ENCODE measurements at regions not wholly inside any gene's neighbourhood (a gene's known extent, or its start where the extent isn't known, plus 50 kb on each side); places are given as distances from the start of the nearest gene placed in this dataset.
"Not testable (repeated sequence)": the region's sequence is repeated elsewhere in the genome, so short reads cannot be mapped to it uniquely, and the experiment has no call there.

DNA sequence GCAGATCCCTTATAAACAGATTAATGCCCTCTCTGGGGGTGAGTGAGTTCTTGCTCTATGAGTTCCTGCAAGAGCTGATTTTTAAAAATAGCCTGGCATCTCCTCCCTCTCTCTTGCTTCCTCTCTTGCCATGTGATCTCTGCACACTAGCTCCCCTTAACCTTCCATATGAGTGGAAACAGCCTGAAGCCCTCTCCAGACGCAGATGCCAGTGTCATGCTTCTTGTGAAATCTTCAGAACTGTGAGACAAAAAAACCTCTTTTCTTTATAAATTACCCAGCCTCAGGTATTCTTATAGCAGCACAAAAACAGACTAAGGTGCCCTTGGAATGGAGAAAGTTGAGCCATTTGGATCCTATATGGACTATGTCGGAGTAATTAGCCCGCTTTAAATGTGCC lies 559.7 kb upstream of the CYLC2 start:
- Histone ChIP-seq H3K36me3 (replicated peaks in 1 of 2; ENCODE audit: control insufficient read depth in 2 of 2, insufficient read depth in 2 of 2, low read length in 2 of 2) (no peaks in the 10 kb centered on the region), H3K9me3 (replicated peaks in 1 of 2; ENCODE audit: control insufficient read depth in 2 of 2, insufficient read depth in 1 of 2, low read depth in 1 of 2, low read length in 2 of 2) (no peaks in the 10 kb centered on the region), H4K8ac (ENCODE audit: low read depth, low read length) (no peak overlapping the region), H2BK120ac (ENCODE audit: low read depth, low read length) (no peak overlapping the region), H2BK5ac (ENCODE audit: low read length) (no peak overlapping the region), H2BK12ac (ENCODE audit: low read length) (no peak overlapping the region), H3K4ac (ENCODE audit: low read length) (no peak overlapping the region), H3K18ac (ENCODE audit: low read length) (no peak overlapping the region), H3K4me2 (ENCODE audit: insufficient read depth, low read length, poor library complexity, severe bottlenecking) (no peak overlapping the region), H3K27ac (replicated peaks; ENCODE audit: low read length) (no peak overlapping the region), H3K4me1 (ENCODE audit: control insufficient read depth in 2 of 2, insufficient read depth in 1 of 2, low read depth in 1 of 2, low read length in 2 of 2) (no peaks in the 10 kb centered on the region), H2AK5ac (ENCODE audit: low read depth, low read length) (no peak overlapping the region), H2AFZ (ENCODE audit: low read length) (no peak overlapping the region), H3K9ac (ENCODE audit: low read depth, low read length, poor library complexity) (no peak overlapping the region), H3K14ac (ENCODE audit: low read length) (no peak overlapping the region), H3K4me3 (ENCODE audit: low read length in 2 of 2) (no peak overlapping the region), H2BK15ac (ENCODE audit: low read length) (no peak overlapping the region), H3K27me3 (ENCODE audit: control insufficient read depth in 3 of 3, insufficient read depth in 3 of 3, low read depth in 1 of 3, low read length in 3 of 3) (no peaks in the 10 kb centered on the region), H3K23ac (ENCODE audit: low read depth, low read length, poor library complexity) (no peak overlapping the region), H4K91ac (ENCODE audit: low read depth, low read length, poor library complexity) (no peak overlapping the region), H3K79me1 (ENCODE audit: low read depth, low read length) (no peaks in the 10 kb centered on the region)
- no CpG with 5 or more reads among the region's 3 CpGs for WGBS, 2 donors (ENCODE audit: extremely low coverage in 2 of 2, insufficient read length in 2 of 2, insufficient replicate concordance in 1 of 2)
- DNase-seq (ENCODE audit: low spot score) = no peak

DNA sequence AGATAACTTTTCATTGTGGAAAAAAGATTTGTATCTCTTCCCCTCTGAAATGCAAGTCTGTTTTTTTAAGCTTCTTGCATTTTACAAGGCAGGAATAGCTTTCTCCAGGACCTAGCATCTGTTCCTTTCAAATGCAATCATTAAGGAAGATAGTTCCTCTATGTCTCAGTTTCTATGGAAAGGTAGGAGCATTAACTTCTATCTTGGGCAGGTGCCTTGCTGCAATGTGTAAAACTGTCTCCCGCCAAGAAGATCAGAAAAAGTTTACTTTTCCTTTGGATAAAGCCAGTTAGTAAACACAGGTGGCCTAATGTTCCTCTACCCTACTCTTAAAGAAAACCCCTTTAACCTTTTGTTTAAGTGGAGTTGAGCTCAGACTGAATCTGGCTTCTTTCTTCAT lies 560.6 kb upstream of the CYLC2 start:
- Histone ChIP-seq H3K4me2 (ENCODE audit: insufficient read depth, low read length, poor library complexity, severe bottlenecking) (no peak overlapping the region), H2BK12ac (ENCODE audit: low read length) (no peak overlapping the region), H3K36me3 (replicated peaks in 1 of 2; ENCODE audit: control insufficient read depth in 2 of 2, insufficient read depth in 2 of 2, low read length in 2 of 2) (no peaks in the 10 kb centered on the region), H3K4ac (ENCODE audit: low read length) (no peak overlapping the region), H3K14ac (ENCODE audit: low read length) (no peak overlapping the region), H4K8ac (ENCODE audit: low read depth, low read length) (no peak overlapping the region), H3K4me1 (ENCODE audit: control insufficient read depth in 2 of 2, insufficient read depth in 1 of 2, low read depth in 1 of 2, low read length in 2 of 2) (no peaks in the 10 kb centered on the region), H2AK5ac (ENCODE audit: low read depth, low read length) (no peak overlapping the region), H2AFZ (ENCODE audit: low read length) (no peak overlapping the region), H2BK15ac (ENCODE audit: low read length) (no peak overlapping the region), H3K18ac (ENCODE audit: low read length) (no peak overlapping the region), H3K27ac (replicated peaks; ENCODE audit: low read length) (no peak overlapping the region), H3K79me1 (ENCODE audit: low read depth, low read length) (no peaks in the 10 kb centered on the region), H2BK120ac (ENCODE audit: low read depth, low read length) (no peak overlapping the region), H3K27me3 (ENCODE audit: control insufficient read depth in 3 of 3, insufficient read depth in 3 of 3, low read depth in 1 of 3, low read length in 3 of 3) (no peaks in the 10 kb centered on the region), H3K23ac (ENCODE audit: low read depth, low read length, poor library complexity) (no peak overlapping the region), H2BK5ac (ENCODE audit: low read length) (no peak overlapping the region), H3K4me3 (ENCODE audit: low read length in 2 of 2) (no peak overlapping the region), H3K9me3 (replicated peaks in 1 of 2; ENCODE audit: control insufficient read depth in 2 of 2, insufficient read depth in 1 of 2, low read depth in 1 of 2, low read length in 2 of 2) (no peaks in the 10 kb centered on the region), H4K91ac (ENCODE audit: low read depth, low read length, poor library complexity) (no peak overlapping the region), H3K9ac (ENCODE audit: low read depth, low read length, poor library complexity) (no peak overlapping the region)
- WGBS, 2 donors (ENCODE audit: extremely low coverage in 2 of 2, insufficient read length in 2 of 2, insufficient replicate concordance in 1 of 2) = no CpG with 5 or more reads among the region's 1 CpG
- no peak for DNase-seq (ENCODE audit: low spot score)

DNA sequence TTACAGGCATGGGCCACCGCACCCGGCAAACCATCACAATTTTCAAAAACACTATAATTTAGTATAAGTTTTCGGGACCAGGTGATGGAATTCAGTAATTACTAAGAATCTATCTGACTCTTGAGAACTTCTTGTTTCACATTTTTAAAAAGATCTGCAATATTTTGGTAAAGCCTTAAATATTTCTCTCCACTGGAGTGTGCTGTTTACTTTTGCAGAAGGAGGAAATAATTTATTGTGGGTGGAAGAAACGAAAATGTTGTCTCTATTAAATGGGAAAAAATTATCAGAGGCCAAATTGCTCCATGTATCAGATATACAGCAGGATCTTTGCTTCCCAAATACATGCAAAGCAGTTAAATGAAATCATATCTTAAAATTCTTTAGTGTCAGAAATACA lies 566.8 kb upstream of the CYLC2 start:
- H3K79me1 ChIP-seq (ENCODE audit: low read depth, low read length) = no peaks in the 10 kb centered on the region
- no peaks in the 10 kb centered on the region for H3K9me3 ChIP-seq (replicated peaks in 1 of 2; ENCODE audit: control insufficient read depth in 2 of 2, insufficient read depth in 1 of 2, low read depth in 1 of 2, low read length in 2 of 2)
- H2AK5ac ChIP-seq (ENCODE audit: low read depth, low read length) = no peak overlapping the region
- WGBS, 2 donors (ENCODE audit: extremely low coverage in 2 of 2, insufficient read length in 2 of 2, insufficient replicate concordance in 1 of 2) = 100% methylated on average over 1 of the region's 4 CpGs; no CpG with 5 or more reads in 1 of the 2 donors
- H3K4me2 ChIP-seq (ENCODE audit: insufficient read depth, low read length, poor library complexity, severe bottlenecking) = no peak overlapping the region
- no peak overlapping the region for H2BK5ac ChIP-seq (ENCODE audit: low read length)
- no peak overlapping the region for H3K23ac ChIP-seq (ENCODE audit: low read depth, low read length, poor library complexity)
- no peaks in the 10 kb centered on the region for H3K36me3 ChIP-seq (replicated peaks in 1 of 2; ENCODE audit: control insufficient read depth in 2 of 2, insufficient read depth in 2 of 2, low read length in 2 of 2)
- H3K4me3 ChIP-seq (ENCODE audit: low read length in 2 of 2) = no peak overlapping the region
- no peak overlapping the region for H3K14ac ChIP-seq (ENCODE audit: low read length)
- H4K8ac ChIP-seq (ENCODE audit: low read depth, low read length) = no peak overlapping the region
- no peak overlapping the region for H3K9ac ChIP-seq (ENCODE audit: low read depth, low read length, poor library complexity)
- H2BK15ac ChIP-seq (ENCODE audit: low read length) = no peak overlapping the region
- no peak overlapping the region for H4K91ac ChIP-seq (ENCODE audit: low read depth, low read length, poor library complexity)
- no peaks in the 10 kb centered on the region for H3K27me3 ChIP-seq (ENCODE audit: control insufficient read depth in 3 of 3, insufficient read depth in 3 of 3, low read depth in 1 of 3, low read length in 3 of 3)
- no peak overlapping the region for H2AFZ ChIP-seq (ENCODE audit: low read length)
- H3K4ac ChIP-seq (ENCODE audit: low read length) = no peak overlapping the region
- DNase-seq (ENCODE audit: low spot score) = no peak
- no peak overlapping the region for H3K18ac ChIP-seq (ENCODE audit: low read length)
- no peak overlapping the region for H3K27ac ChIP-seq (replicated peaks; ENCODE audit: low read length)
- H2BK12ac ChIP-seq (ENCODE audit: low read length) = no peak overlapping the region
- H2BK120ac ChIP-seq (ENCODE audit: low read depth, low read length) = no peak overlapping the region
- H3K4me1 ChIP-seq (ENCODE audit: control insufficient read depth in 2 of 2, insufficient read depth in 1 of 2, low read depth in 1 of 2, low read length in 2 of 2) = no peaks in the 10 kb centered on the region

DNA sequence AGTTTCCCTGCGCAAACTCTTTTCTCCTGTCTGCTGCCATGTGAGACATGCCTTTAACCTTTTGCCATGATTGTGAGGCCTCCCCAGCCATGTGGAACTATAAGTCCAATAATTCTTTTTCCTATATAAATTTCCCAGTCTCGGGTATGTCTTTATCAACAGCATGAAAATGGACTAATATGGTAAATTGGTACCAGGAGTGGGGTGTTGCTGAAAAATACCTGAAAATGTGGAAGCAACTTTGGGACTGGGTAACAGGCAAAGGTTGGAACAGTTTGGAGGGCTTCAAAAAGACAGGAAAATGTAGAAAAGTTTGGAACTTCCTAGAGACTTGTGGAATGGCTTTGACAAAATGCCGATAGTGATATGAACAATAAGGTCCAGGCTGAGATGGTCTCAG lies 578.9 kb upstream of the CYLC2 start:
- not testable (repeated sequence) for H2BK15ac ChIP-seq (ENCODE audit: low read length); H2BK120ac ChIP-seq (ENCODE audit: low read depth, low read length); H3K4me2 ChIP-seq (ENCODE audit: insufficient read depth, low read length, poor library complexity, severe bottlenecking); H3K4ac ChIP-seq (ENCODE audit: low read length); H2AFZ ChIP-seq (ENCODE audit: low read length); H3K18ac ChIP-seq (ENCODE audit: low read length); H3K27ac ChIP-seq (replicated peaks; ENCODE audit: low read length); H2BK12ac ChIP-seq (ENCODE audit: low read length); H4K91ac ChIP-seq (ENCODE audit: low read depth, low read length, poor library complexity); H3K9me3 ChIP-seq (replicated peaks in 1 of 2; ENCODE audit: control insufficient read depth in 2 of 2, insufficient read depth in 1 of 2, low read depth in 1 of 2, low read length in 2 of 2); H3K27me3 ChIP-seq (ENCODE audit: control insufficient read depth in 3 of 3, insufficient read depth in 3 of 3, low read depth in 1 of 3, low read length in 3 of 3); H3K4me3 ChIP-seq (ENCODE audit: low read length in 2 of 2); H2BK5ac ChIP-seq (ENCODE audit: low read length); H3K79me1 ChIP-seq (ENCODE audit: low read depth, low read length); H2AK5ac ChIP-seq (ENCODE audit: low read depth, low read length); H3K23ac ChIP-seq (ENCODE audit: low read depth, low read length, poor library complexity); H3K36me3 ChIP-seq (replicated peaks in 1 of 2; ENCODE audit: control insufficient read depth in 2 of 2, insufficient read depth in 2 of 2, low read length in 2 of 2); DNase-seq (ENCODE audit: low spot score); H3K14ac ChIP-seq (ENCODE audit: low read length); H4K8ac ChIP-seq (ENCODE audit: low read depth, low read length); H3K4me1 ChIP-seq (ENCODE audit: control insufficient read depth in 2 of 2, insufficient read depth in 1 of 2, low read depth in 1 of 2, low read length in 2 of 2); H3K9ac ChIP-seq (ENCODE audit: low read depth, low read length, poor library complexity)
- no CpG with 5 or more reads among the region's 3 CpGs for WGBS, 2 donors (ENCODE audit: extremely low coverage in 2 of 2, insufficient read length in 2 of 2, insufficient replicate concordance in 1 of 2)

Measured in neuronal stem cell (in vitro differentiated cells).